HUDEP-2 (cell line): ENCODE measurements at regions not wholly inside any gene's neighbourhood (a gene's known extent, or its start where the extent isn't known, plus 50 kb on each side); places are given as distances from the start of the nearest gene placed in this dataset.

Experiments used
- DNase-seq, 76 experiments: peaks; one replicate each; lab custom pipeline; 2025; ENCODE audit not compliant: unreplicated experiment in 76 of 76; lab: John Stamatoyannopoulos, UW

- no peak for DNase-seq
These were observed 372.4 kb upstream of the CCDC179 start for GRCh38 chr11:23232652-23233051.

GRCh38 chr11:23233075-23233474 is 372.8 kb upstream of the CCDC179 start:
- DNase-seq = no peak

- DNase-seq = no peak
These were observed 376.7 kb upstream of the CCDC179 start for GRCh38 chr11:23236826-23237555.

GRCh38 chr11:23252426-23252825 is 392.2 kb upstream of the CCDC179 start:
- no peak for DNase-seq

- DNase-seq = no peak
These were observed 396.8 kb upstream of the CCDC179 start for GRCh38 chr11:23257088-23257487.

- DNase-seq = no peak
These were observed 397.3 kb upstream of the CCDC179 start for GRCh38 chr11:23257556-23257955.

- no peak for DNase-seq
These were observed 403.2 kb upstream of the CCDC179 start for GRCh38 chr11:23263466-23263865.

GRCh38 chr11:23272095-23272494 is 411.8 kb upstream of the CCDC179 start:
- DNase-seq = no peak

GRCh38 chr11:23278121-23278520 is 417.8 kb upstream of the CCDC179 start:
- DNase-seq = no peak

GRCh38 chr11:23280088-23280487 is 419.8 kb upstream of the CCDC179 start:
- DNase-seq = peak in 1 of 76 experiments; percentile 2

GRCh38 chr11:23283666-23284065 is 423.4 kb upstream of the CCDC179 start:
- no peak for DNase-seq

- DNase-seq = no peak
These were observed 424.4 kb upstream of the CCDC179 start for GRCh38 chr11:23284631-23285030.

GRCh38 chr11:23288003-23288783 is 427.9 kb upstream of the CCDC179 start:
- DNase-seq = no peak

- no peak for DNase-seq
These were observed 435.0 kb upstream of the CCDC179 start for GRCh38 chr11:23295241-23295640.

- no peak for DNase-seq
These were observed 447.8 kb upstream of the CCDC179 start for GRCh38 chr11:23308041-23308440.

- no peak for DNase-seq
These were observed 450.0 kb upstream of the CCDC179 start for GRCh38 chr11:23310276-23310675.

GRCh38 chr11:23311986-23312940 is 452.0 kb upstream of the CCDC179 start:
- DNase-seq = no peak

- DNase-seq = no peak
These were observed 452.7 kb upstream of the CCDC179 start for GRCh38 chr11:23313001-23313400.

GRCh38 chr11:23314162-23314561 is 453.9 kb upstream of the CCDC179 start:
- DNase-seq = no peak

GRCh38 chr11:23315286-23315685 is 455.0 kb upstream of the CCDC179 start:
- DNase-seq = no peak

GRCh38 chr11:23317816-23318215 is 457.5 kb upstream of the CCDC179 start:
- no peak for DNase-seq
